HCT116 (cell line): ENCODE measurements at regions not wholly inside any gene's neighbourhood (a gene's known extent, or its start where the extent isn't known, plus 50 kb on each side); places are given as distances from the start of the nearest gene placed in this dataset.

Source experiments
- ATAC-seq: fragments of 200-7000 bp; cut with Tn5 transposase; 2 replicates; pipeline ENCODE4 v1.9.1; 2020; ENCODE audit warnings: mild to moderate bottlenecking, moderate library complexity
- BruUV-seq: library from RNA; stranded (reverse); fragments of 400-500 nt; replicated peaks from 2 replicates; lab custom pipeline; 2021; lab: Mats Ljungman, UMichigan
- CTCF ChIA-PET: fragments of 300-600 bp; sonication (Branson Sonifier 250); formaldehyde crosslinking; loops from one replicate; lab custom pipeline; 2021; ENCODE audit warnings: antibody characterized with exemption; lab: Charles Lee
- POLR2A ChIA-PET: fragments of 300-600, 350-600 bp; sonication (Branson Sonifier 250); formaldehyde crosslinking; loops from one replicate; lab custom pipeline; 2021; ENCODE audit warnings: antibody characterized with exemption; lab: Charles Lee
- RAD21 ChIA-PET, 2 experiments: fragments of 300-600 bp; sonication (Branson Sonifier 250); formaldehyde crosslinking; loops; one replicate each; lab custom pipeline; 2023; ENCODE audit warnings: low total read pairs in 2 of 2; ENCODE audit not compliant: uncharacterized antibody in 2 of 2, unreplicated experiment in 2 of 2, low non-redundant PET in 1 of 2; lab: Charles Lee
- DNase-seq: peaks from one replicate; pipeline ENCODE4 v3.0.0-alpha.2; 2010; ENCODE audit warnings: low read depth, low spot score
- H2AFZ ChIP-seq: fragments of 200-600 bp; shearing (Covaris generic), sonication (generic); 2 replicates; pipeline ENCODE4 v1.6.1; 2017; ENCODE audit warnings: low read depth, mixed run types, mixed read lengths, antibody characterized with exemption, low read length; ENCODE audit not compliant: poor library complexity, severe bottlenecking
- H3K27ac ChIP-seq: 2 replicates; pipeline ENCODE4 v1.5.1; 2012; ENCODE audit warnings: low read depth, low read length
- H3K27me3 ChIP-seq: fragments of 200-600 bp; sonication (generic); 2 replicates; pipeline ENCODE4 v1.6.1; 2016; ENCODE audit warnings: mixed run types, low read length, mixed read lengths; ENCODE audit not compliant: insufficient read depth
- H3K36me3 ChIP-seq, 2 experiments: fragments of 200-500 bp in 1 of 2; fragments of 200-600 bp in 1 of 2; sonication (Bioruptor generic) in 1 of 2; sonication (generic) in 1 of 2; 2 replicates each; pipeline versions ENCODE4 v1.5.1 to v1.6.1; 2014 to 2016; ENCODE audit warnings: low read length in 2 of 2, inconsistent platforms in 1 of 2, mixed read lengths in 1 of 2, mixed run types in 1 of 2; ENCODE audit not compliant: insufficient read depth in 2 of 2, control insufficient read depth in 1 of 2
- H3K4me1 ChIP-seq, 2 experiments: fragments of 200-600 bp in 1 of 2; sonication (generic) in 1 of 2; 2 replicates each; pipeline versions ENCODE4 v1.5.1 to v1.6.1; 2012 to 2017; ENCODE audit warnings: low read length in 2 of 2, inconsistent platforms in 1 of 2, mild to moderate bottlenecking in 1 of 2, mixed read lengths in 1 of 2, mixed run types in 1 of 2, moderate library complexity in 1 of 2; ENCODE audit not compliant: insufficient read depth in 2 of 2, control insufficient read depth in 1 of 2
- H3K4me2 ChIP-seq: fragments of 200-600 bp; sonication (generic); 2 replicates; pipeline ENCODE4 v1.6.1; 2017; ENCODE audit warnings: mixed run types, low read length, mixed read lengths
- H3K4me3 ChIP-seq, 2 experiments: fragments of 200-600 bp in 1 of 2; sonication (generic) in 1 of 2; replicated peaks in 1 of 2; 2 replicates each; pipeline ENCODE4 v1.5.1; 2011 to 2016; ENCODE audit warnings: low read length in 2 of 2, control low read depth in 1 of 2, low read depth in 1 of 2, mild to moderate bottlenecking in 1 of 2, mixed read lengths in 1 of 2, mixed run types in 1 of 2
- H3K79me2 ChIP-seq: fragments of 200-600 bp; sonication (generic); 2 replicates; pipeline ENCODE4 v1.6.1; 2017; ENCODE audit warnings: mild to moderate bottlenecking, mixed run types, low read length, moderate library complexity, mixed read lengths; ENCODE audit not compliant: insufficient read depth
- H3K9ac ChIP-seq: fragments of 200-600 bp; sonication (generic); 2 replicates; pipeline ENCODE4 v1.6.1; 2016; ENCODE audit warnings: low read length, mixed read lengths
- H3K9me2 ChIP-seq: fragments of 200-600 bp; sonication (generic), shearing (Covaris generic); 2 replicates; pipeline ENCODE4 v1.6.1; 2017; ENCODE audit warnings: mixed run types, mild to moderate bottlenecking, moderate library complexity; ENCODE audit not compliant: insufficient read depth
- H3K9me3 ChIP-seq, 2 experiments: fragments of 200-500 bp in 1 of 2; fragments of 200-600 bp in 1 of 2; sonication (Bioruptor generic) in 1 of 2; sonication (generic) in 1 of 2; 2 replicates each; pipeline ENCODE4 v1.6.1; 2014 to 2017; ENCODE audit warnings: low read length in 2 of 2, mixed read lengths in 2 of 2, inconsistent platforms in 1 of 2, low read depth in 1 of 2, mild to moderate bottlenecking in 1 of 2, mixed run types in 1 of 2, moderate library complexity in 1 of 2; ENCODE audit not compliant: control insufficient read depth in 1 of 2, insufficient read depth in 1 of 2
- H4K20me1 ChIP-seq: fragments of 200-600 bp; sonication (generic), shearing (Covaris generic); 2 replicates; pipeline ENCODE4 v1.6.1; 2017; ENCODE audit warnings: mixed run types, mild to moderate bottlenecking, moderate library complexity; ENCODE audit not compliant: insufficient read depth
- EZH2phosphoT487 ChIP-seq: fragments of 200-600 bp; IDR thresholded peaks from 2 replicates; pipeline ENCODE4 v1.6.1; 2018; ENCODE audit warnings: antibody characterized with exemption, borderline replicate concordance
- FOSL1 ChIP-seq: IDR thresholded peaks from 2 replicates; pipeline ENCODE4 v1.6.1; 2012; ENCODE audit warnings: low read depth
- POLR2AphosphoS5 ChIP-seq: IDR thresholded peaks from 2 replicates; pipeline ENCODE4 v1.6.1; 2011; ENCODE audit warnings: mild to moderate bottlenecking, low read depth, low read length, moderate library complexity
- RAD21 ChIP-seq: IDR thresholded peaks from 2 replicates; pipeline ENCODE4 v1.6.1; 2012; ENCODE audit warnings: low read depth, mild to moderate bottlenecking
- SIN3A ChIP-seq: IDR thresholded peaks from 2 replicates; pipeline ENCODE4 v1.6.1; 2012; ENCODE audit warnings: low read depth
- SRF ChIP-seq: IDR thresholded peaks from 2 replicates; pipeline ENCODE4 v1.6.1; 2012; ENCODE audit warnings: low read depth
- TCF7L2 ChIP-seq: IDR thresholded peaks from 2 replicates; pipeline ENCODE4 v1.7.0; 2011; ENCODE audit warnings: borderline replicate concordance, inconsistent platforms; ENCODE audit not compliant: insufficient read depth, insufficient read length; ENCODE audit errors: extremely low read depth
- ZBTB33 ChIP-seq: IDR thresholded peaks from 2 replicates; pipeline ENCODE4 v1.6.1; 2011; ENCODE audit warnings: mild to moderate bottlenecking, low read length, moderate library complexity; ENCODE audit not compliant: insufficient replicate concordance; ENCODE audit errors: extremely low read depth
- ZFX ChIP-seq: fragments of 450-650 bp; IDR thresholded peaks from 2 replicates; pipeline ENCODE4 v1.6.1; 2017
- intact Hi-C: fragments of 100-400 bp; cut with micrococcal nuclease; formaldehyde crosslinking; loops from 2 replicates; pipeline ENCODE4 v1.10.0; 2022

GRCh38 chr18:41818381-41819355 is 136.4 kb upstream of the PIK3C3 start:
- no TSS peak for BruUV-seq
- H3K79me2 ChIP-seq, result no peaks in the 10 kb centered on the region

More at GRCh38 chr18:41818381-41819355, 136.4 kb upstream of the PIK3C3 start:
- H3K36me3 ChIP-seq, result no peaks in the 10 kb centered on the region
- TF ChIP-seq SIN3A (no peak), TCF7L2 (no peak), POLR2AphosphoS5 (no peak), SRF (no peak), RAD21 (no peak), ZBTB33 (no peak), FOSL1 (no peak), ZFX (no peak), EZH2phosphoT487 (no peak)
- DNase-seq (no peak), ATAC-seq (no peak)
- H3K9ac ChIP-seq, result no peak overlapping the region
- no peaks in the 10 kb centered on the region for H4K20me1 ChIP-seq
- RAD21 ChIA-PET, result no interaction called here
- no peaks in the 10 kb centered on the region; a peak in 2 of 4 replicates for H3K9me3 ChIP-seq
- no peaks in the 10 kb centered on the region for H3K9me2 ChIP-seq
- POLR2A ChIA-PET, result no interaction called here
- H3K4me3 ChIP-seq, result no peak overlapping the region
- H3K27ac ChIP-seq, result no peak overlapping the region
- H3K4me1 ChIP-seq, result no peaks in the 10 kb centered on the region
- intact Hi-C loops, result no loop called here
- CTCF ChIA-PET, result no interaction called here
- no peak overlapping the region for H3K4me2 ChIP-seq
- no peaks in the 10 kb centered on the region for H3K27me3 ChIP-seq
- no peak overlapping the region for H2AFZ ChIP-seq
